Activated naive CD4-positive, alpha-beta T cell (primary cell): ENCODE measurements at regions not wholly inside any gene's neighbourhood (a gene's known extent, or its start where the extent isn't known, plus 50 kb on each side); places are given as distances from the start of the nearest gene placed in this dataset.

Experiments
- DNase-seq, 4 experiments: peaks; one replicate each; lab custom pipeline; 2025; lab: John Stamatoyannopoulos, UW

- no peak for DNase-seq
These were observed 64.6 kb upstream of the PIM1 start for GRCh38 chr6:37105148-37106050.

DNA sequence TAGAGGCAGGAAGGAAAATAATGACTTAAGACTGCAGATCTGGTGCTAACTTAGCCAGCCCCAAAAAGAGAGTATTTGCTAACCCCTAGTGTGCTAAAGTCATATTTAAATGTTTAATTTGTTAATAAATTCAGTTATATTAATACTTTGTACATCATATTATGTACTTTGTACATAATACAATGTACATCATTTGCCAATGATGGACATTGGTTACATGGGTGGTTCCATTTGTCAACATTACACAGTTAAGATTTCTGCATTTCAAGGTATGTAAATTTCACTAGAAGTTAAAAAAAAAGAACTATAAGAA lies 63.9 kb upstream of the PIM1 start:
- DNase-seq: no peak

GRCh38 chr6:37106554-37106953 lies 63.4 kb upstream of the PIM1 start:
- no peak for DNase-seq

GRCh38 chr6:37106982-37107491 lies 62.9 kb upstream of the PIM1 start:
- no peak for DNase-seq

- no peak for DNase-seq
These were observed 60.0 kb upstream of the PIM1 start for GRCh38 chr6:37109714-37110499.

- DNase-seq: no peak
These were observed 59.2 kb upstream of the PIM1 start for GRCh38 chr6:37110500-37111461.

- DNase-seq: no peak
These were observed 56.0 kb upstream of the PIM1 start for GRCh38 chr6:37113976-37114375.

GRCh38 chr6:37114612-37115011 lies 55.3 kb upstream of the PIM1 start:
- no peak for DNase-seq

GRCh38 chr6:37115236-37115895 lies 54.6 kb upstream of the PIM1 start:
- DNase-seq: no peak

- no peak for DNase-seq
These were observed 53.6 kb upstream of the PIM1 start for GRCh38 chr6:37116326-37116725.

GRCh38 chr6:37119387-37119886 lies 50.5 kb upstream of the PIM1 start:
- DNase-seq: no peak
